Calu3 (cell line): ENCODE measurements at regions not wholly inside any gene's neighbourhood (a gene's known extent, or its start where the extent isn't known, plus 50 kb on each side); places are given as distances from the start of the nearest gene placed in this dataset.

Source experiments
- BruUV-seq: library from RNA; stranded (reverse); fragments of 400-500 nt; replicated peaks from 2 replicates; lab custom pipeline; 2021; lab: Mats Ljungman, UMichigan
- CTCF ChIA-PET: fragments of 300-600 bp; sonication (Branson Sonifier 250); formaldehyde crosslinking; loops from one replicate; lab custom pipeline; 2022; ENCODE audit warnings: antibody characterized with exemption; lab: Charles Lee
- DNase-seq: peaks from one replicate; pipeline ENCODE4 v3.0.0; 2022
- H3K27ac Mint-ChIP-seq: one replicate; pipeline ENCODE4 v1.8.0; 2022; ENCODE audit warnings: mixed read lengths; ENCODE audit not compliant: unreplicated experiment
- H3K27me3 Mint-ChIP-seq: one replicate; pipeline ENCODE4 v1.8.0; 2022; ENCODE audit warnings: mixed read lengths; ENCODE audit not compliant: unreplicated experiment
- H3K36me3 Mint-ChIP-seq: one replicate; pipeline ENCODE4 v1.8.0; 2022; ENCODE audit warnings: mild to moderate bottlenecking, moderate library complexity, mixed read lengths; ENCODE audit not compliant: insufficient read depth, unreplicated experiment
- H3K4me1 Mint-ChIP-seq: one replicate; pipeline ENCODE4 v1.8.0; 2022; ENCODE audit warnings: mild to moderate bottlenecking, low read depth, mixed read lengths; ENCODE audit not compliant: unreplicated experiment
- H3K4me3 Mint-ChIP-seq: one replicate; pipeline ENCODE4 v1.8.0; 2022; ENCODE audit warnings: mild to moderate bottlenecking, low read depth, moderate library complexity, mixed read lengths; ENCODE audit not compliant: unreplicated experiment
- H3K9me3 Mint-ChIP-seq: one replicate; pipeline ENCODE4 v1.8.0; 2022; ENCODE audit warnings: low read depth, mixed read lengths; ENCODE audit not compliant: unreplicated experiment
- intact Hi-C: fragments of 100-400 bp; cut with micrococcal nuclease; formaldehyde crosslinking; loops from one replicate; pipeline ENCODE4 v1.10.0; 2022; ENCODE audit not compliant: unreplicated experiment
- TF ChIP-seq, protein P1 (sequence below): fragments of 200-600 bp; IDR thresholded peaks from one replicate; pipeline ENCODE4 v1.8.0; 2022; ENCODE audit warnings: antibody characterized with exemption; ENCODE audit not compliant: unreplicated experiment

- no peak overlapping the region for H3K4me3 Mint-ChIP-seq
- DNase-seq = no peak
- CTCF ChIA-PET = interaction anchor here (0.6 kb wide), 1 partner anchor 104 kb away, joined by 3 read pairs; no protein-coding TSS in a partner anchor
- TF ChIP-seq, protein P1, sequence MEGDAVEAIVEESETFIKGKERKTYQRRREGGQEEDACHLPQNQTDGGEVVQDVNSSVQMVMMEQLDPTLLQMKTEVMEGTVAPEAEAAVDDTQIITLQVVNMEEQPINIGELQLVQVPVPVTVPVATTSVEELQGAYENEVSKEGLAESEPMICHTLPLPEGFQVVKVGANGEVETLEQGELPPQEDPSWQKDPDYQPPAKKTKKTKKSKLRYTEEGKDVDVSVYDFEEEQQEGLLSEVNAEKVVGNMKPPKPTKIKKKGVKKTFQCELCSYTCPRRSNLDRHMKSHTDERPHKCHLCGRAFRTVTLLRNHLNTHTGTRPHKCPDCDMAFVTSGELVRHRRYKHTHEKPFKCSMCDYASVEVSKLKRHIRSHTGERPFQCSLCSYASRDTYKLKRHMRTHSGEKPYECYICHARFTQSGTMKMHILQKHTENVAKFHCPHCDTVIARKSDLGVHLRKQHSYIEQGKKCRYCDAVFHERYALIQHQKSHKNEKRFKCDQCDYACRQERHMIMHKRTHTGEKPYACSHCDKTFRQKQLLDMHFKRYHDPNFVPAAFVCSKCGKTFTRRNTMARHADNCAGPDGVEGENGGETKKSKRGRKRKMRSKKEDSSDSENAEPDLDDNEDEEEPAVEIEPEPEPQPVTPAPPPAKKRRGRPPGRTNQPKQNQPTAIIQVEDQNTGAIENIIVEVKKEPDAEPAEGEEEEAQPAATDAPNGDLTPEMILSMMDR = no peak
- H3K9me3 Mint-ChIP-seq = no peaks in the 10 kb centered on the region
- no peaks in the 10 kb centered on the region for H3K36me3 Mint-ChIP-seq
- BruUV-seq = no TSS peak
- no peak overlapping the region for H3K27ac Mint-ChIP-seq
- intact Hi-C loops = no loop called here
- H3K4me1 Mint-ChIP-seq = no peaks in the 10 kb centered on the region
- H3K27me3 Mint-ChIP-seq = no peaks in the 10 kb centered on the region
These were observed 330.7 kb upstream of the RASGEF1B start for GRCh38 chr4:81802285-81802846.

DNA sequence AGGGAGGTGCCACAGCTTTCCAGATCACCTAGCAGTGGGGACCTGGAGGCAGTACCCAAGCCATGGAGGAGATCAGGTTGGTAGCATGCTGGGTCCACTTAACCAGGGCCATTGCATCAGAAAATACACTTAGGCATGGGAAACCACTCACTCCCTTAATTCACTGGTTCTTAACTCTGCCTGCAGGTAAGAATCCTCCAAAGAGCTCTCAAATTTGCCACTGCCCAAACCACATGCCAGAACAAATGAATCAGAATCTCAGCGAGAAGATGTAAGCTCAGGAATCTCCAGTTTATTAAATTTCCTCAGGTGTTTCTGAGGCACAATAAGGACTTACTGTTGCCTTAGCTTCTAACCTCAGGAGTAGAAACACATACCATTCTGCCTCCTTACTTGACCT is 327.7 kb upstream of the RASGEF1B start:
- no peaks in the 10 kb centered on the region for H3K27me3 Mint-ChIP-seq
- no peak for DNase-seq
- TF ChIP-seq, protein P1 = no peak
- no peak overlapping the region for H3K4me3 Mint-ChIP-seq
- H3K27ac Mint-ChIP-seq = no peak overlapping the region
- intact Hi-C loops = no loop called here
- no peaks in the 10 kb centered on the region for H3K36me3 Mint-ChIP-seq
- H3K4me1 Mint-ChIP-seq = no peaks in the 10 kb centered on the region
- CTCF ChIA-PET = no interaction called here
- no peaks in the 10 kb centered on the region for H3K9me3 Mint-ChIP-seq
- no TSS peak for BruUV-seq

DNA sequence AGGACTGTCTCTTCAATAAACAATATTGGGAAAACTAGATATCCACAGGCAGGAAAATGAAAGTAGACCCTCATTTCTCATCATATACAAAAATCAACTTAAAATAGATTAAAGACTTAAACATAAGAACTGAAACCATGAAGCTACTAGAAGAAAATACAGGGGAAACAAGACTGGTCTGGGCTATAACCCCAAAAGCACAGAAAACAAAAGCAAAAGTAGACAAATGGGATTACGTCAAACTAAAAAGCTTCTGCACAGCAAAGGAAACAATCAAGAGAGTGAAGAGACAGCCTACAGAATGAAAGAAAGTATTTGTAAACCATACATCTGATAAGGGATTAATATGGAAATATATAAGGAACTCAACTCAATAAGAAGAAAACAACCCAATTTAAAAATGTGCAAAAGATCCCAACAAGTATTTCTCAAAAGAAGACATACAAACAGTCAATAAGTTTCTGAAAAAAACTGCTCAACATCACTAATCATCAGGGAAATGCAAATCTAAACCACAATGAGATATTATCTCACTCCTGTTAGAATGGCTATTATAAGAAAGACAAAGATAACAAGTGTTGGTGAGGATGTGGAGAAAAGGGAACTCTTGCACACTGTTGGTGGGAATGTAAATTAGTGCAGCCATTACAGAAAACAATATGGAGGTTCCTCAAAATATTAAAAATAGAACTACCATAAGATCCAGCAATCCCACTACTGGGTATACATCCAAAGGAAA is 325.3 kb upstream of the RASGEF1B start:
- intact Hi-C loops = no loop called here
- Mint-ChIP-seq H3K36me3 (no peaks in the 10 kb centered on the region), H3K27me3 (no peaks in the 10 kb centered on the region), H3K4me3 (no peak overlapping the region), H3K4me1 (no peaks in the 10 kb centered on the region), H3K9me3 (no peaks in the 10 kb centered on the region), H3K27ac (no peak overlapping the region)
- CTCF ChIA-PET = no interaction called here
- no TSS peak for BruUV-seq
- TF ChIP-seq, protein P1 = no peak
- no peak for DNase-seq

- H3K27ac Mint-ChIP-seq = no peak overlapping the region
These were observed 320.8 kb upstream of the RASGEF1B start for GRCh38 chr4:81792521-81792920.

More at GRCh38 chr4:81792521-81792920, 320.8 kb upstream of the RASGEF1B start:
- CTCF ChIA-PET = no interaction called here
- TF ChIP-seq, protein P1 = no peak
- Mint-ChIP-seq H3K36me3 (peaks cover 4% of the 10 kb centered on the region), H3K4me3 (no peak overlapping the region), H3K9me3 (no peaks in the 10 kb centered on the region), H3K4me1 (no peaks in the 10 kb centered on the region), H3K27me3 (no peaks in the 10 kb centered on the region)
- no peak for DNase-seq
- intact Hi-C loops = no loop called here
- BruUV-seq = no TSS peak
